ENCODE measurements at regions not wholly inside any gene's neighbourhood (a gene's known extent, or its start where the extent isn't known, plus 50 kb on each side); places are given as distances from the start of the nearest gene placed in this dataset.

DNA sequence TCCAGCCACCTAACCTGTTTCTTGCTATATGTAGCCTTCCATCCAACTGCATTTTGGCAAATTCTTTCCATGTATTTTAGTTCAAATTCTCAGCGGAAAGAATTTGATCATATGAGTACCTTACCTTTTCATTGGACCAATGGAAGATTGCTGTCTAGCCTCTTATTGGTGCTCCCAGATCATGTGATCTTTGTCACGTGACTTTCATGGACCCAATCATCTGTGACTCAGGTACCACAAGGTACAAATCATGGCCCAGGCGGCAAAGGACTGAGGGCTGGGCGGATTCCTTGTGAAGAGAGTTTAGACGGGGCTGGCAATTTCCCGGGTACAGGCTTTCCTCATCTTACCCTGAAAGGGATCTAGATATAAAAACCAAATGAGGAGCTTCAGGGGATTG is 85.9 kb upstream of the TBX20 start:
- DNase-seq (ENCODE audit: low read depth in 2 of 2): no peak

DNA sequence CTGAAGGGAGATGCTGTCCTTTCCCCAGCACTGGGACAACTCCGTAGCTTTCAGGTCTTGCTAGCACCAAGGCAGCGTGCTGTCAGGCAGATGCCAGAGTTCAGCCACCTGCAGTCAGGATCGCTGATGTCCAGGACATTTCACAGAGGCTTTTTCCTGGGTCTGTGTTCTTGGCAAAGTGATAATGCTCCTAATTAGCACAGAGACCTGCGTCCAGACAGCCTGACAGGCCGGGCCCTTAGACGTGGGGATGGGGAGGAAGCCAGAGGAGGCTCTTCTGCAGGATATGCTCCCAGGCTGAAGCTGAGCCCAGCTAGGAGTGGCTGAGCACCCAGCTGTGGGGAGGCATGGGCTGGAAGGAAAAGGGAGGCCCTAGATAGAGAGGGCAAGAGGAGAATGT is 82.5 kb upstream of the TBX20 start:
- DNase-seq (ENCODE audit: low read depth in 2 of 2): no peak

DNA sequence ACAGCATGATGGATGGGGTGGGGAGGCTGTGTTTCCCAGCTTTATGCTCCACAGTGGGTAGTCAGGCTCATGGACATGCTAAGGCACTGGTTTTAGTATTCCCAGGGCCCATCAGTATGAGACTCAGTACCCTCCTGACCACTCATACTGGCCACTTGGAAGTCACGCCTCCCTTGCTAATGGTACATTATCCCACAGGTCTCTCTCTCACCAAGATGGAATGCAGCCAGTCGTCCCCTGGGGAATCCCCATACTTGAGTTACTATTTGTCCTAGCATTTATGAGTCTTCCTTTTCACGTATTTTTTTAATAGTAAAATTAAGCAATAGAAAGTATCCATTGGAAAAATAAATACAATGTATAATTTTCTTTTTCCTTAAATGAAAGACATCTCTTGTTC is 80.6 kb upstream of the TBX20 start:
- DNase-seq (ENCODE audit: low read depth in 2 of 2): no peak

DNA sequence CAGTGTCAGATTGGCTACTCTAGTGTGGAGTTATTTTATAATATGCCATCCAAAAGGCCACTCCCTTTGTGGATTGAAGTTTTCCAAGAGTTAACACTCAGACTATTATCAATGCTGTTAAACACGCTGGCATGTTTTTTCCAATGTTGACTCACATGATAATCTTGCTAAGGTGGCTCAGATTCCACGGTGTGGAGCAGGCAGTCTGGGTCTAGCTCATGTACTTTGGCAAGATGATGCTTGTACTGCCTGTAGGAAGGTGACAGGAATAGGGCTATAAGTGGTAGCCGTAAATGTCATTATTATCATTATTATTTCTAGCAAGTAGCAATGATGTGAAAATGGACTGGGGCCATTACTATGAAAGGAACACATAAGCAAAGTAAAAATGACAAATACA is 79.4 kb upstream of the TBX20 start:
- no peak for DNase-seq (ENCODE audit: low read depth in 2 of 2)

DNA sequence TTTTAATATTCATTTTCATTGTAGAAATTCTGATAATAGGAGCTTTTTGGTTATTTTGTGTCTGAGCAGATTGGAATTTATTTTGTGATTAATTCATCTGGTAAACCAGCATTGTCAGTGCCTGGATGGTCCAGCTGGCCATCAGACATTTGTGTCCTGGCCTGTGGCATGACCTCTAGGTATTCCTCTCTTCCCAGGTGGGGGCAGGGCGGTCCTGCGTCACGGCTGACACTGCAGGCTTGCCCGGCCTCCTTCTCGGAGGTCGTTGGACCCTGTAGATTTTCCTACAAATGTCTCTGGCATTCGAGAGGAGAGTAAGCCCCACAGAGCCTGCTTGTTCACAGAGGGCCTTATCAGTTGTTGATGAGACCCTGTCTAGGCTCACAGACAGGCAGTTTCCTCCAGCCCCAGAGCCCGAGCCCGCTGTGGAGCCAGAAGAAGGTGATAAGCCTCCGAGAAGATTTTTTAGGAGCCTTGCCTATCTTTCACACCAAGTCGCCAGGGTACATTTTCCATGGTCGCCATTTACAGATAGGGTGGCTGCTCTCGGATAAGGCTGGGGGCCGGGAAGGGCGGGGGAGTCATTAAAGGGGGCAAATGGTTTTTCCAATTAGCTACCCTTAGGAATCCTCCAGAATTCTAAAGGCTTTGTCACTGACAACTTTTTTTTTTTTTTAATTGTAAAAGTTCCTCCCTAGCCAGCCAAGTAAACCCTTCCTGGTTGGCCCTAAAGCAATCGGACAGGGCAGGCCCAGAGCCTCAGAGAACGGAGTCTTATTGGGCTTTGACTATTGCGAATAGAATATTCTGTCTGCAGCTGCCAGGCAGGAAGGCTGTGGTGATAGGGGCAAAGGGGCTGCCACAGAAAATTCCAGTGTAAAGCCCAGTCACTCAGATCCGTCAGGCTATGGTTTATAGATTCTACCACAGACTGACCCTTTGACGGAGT is 78.1 kb upstream of the TBX20 start:
- no peak for DNase-seq (ENCODE audit: low read depth in 2 of 2)

DNA sequence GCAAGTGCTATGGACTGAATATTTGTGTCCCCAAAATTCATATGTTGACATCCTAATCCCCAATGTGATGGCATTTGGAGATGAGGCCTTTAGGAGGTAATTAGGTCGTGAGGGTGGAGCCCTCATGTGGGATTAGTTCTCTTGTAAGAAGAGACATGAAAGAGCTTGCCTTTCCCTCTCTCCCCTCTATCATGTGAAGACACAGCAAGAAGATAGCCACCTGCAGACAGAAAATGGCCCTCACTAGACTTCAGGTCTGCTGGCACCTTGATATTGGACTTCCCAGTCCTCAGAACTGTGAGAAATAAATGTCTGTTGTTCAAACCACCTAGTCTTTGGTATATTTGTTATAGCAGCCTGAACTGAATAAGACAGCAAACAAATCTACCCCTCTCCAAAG is 75.1 kb upstream of the TBX20 start:
- DNase-seq (ENCODE audit: low read depth in 2 of 2): no peak

DNA sequence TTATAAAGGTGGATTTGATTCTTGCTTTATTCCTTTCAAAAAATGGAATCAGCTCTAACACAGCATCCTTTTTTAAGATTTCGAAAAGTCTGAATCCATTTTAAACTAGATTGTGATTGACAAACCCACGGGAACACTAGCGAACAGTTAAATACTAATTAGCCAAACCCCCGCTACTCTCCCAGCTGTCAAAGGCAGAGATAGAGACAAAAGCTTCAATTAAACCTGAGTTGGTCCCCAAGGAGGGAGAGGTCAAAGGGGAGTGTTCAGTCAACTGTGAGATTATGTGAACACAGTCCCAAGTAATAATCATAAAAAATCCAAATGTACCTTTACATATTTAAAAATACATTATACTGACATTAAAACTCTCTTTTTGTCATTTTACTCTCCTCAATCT is 65.7 kb upstream of the TBX20 start:
- DNase-seq (ENCODE audit: low read depth in 2 of 2): no peak

DNA sequence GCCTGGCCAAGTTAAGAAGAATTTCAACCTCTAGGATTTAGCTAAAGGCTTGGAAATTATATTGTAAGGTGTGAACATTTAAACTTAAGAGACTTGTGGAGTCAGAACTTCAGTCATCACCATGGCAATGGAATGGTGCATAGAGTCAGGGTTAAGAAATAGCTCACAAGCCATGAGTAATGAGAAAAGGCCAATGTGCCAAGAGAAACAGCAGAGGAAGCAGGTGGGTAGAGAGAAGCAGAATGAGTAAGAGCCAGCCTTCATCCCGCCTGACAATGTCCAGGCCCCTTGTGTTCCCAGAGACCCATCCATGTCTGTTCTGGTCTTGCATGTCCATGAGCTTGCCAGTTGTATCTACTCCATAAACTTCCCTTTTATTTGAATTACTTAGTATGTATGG is 62.6 kb upstream of the TBX20 start:
- DNase-seq (ENCODE audit: low read depth in 2 of 2): no peak

DNA sequence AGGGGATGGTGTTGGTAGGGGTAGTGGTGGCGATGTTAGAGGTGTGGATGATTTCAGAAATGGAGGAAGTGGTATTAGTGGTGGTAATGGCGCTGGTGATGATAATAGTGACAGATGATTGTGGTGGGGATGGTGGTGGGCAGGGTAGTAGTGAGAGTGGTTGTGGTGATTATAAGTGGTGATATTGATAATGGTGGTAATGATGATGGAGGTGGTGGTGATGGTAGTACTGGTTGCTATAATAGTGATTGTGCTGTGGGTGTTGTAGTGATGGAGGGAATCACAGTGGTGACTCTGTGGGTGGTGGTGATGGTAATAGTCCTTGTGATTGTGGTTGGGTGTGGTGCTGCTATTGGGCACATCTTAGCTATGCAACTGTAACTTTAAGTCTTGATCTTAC is 61.6 kb upstream of the TBX20 start:
- no peak for DNase-seq (ENCODE audit: low read depth in 2 of 2)

DNA sequence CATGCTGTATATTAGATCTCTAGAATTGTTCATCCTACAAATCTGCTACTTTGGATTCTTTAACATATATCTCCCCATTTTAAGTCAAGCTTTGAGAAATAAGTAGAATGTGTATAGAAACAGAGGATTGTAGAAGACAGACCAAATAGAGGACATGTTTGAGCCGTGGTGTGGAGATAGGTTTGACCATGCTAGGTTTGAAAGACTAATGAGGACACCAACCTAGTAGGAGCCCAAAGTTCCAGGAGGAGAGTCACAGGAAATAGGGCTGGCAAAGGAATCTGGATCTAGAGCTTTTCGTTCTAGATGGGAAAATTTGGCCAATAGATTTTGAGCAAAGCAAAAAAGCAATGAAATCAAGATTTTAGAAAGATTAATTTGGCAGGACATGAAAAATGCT is 60.5 kb upstream of the TBX20 start:
- DNase-seq (ENCODE audit: low read depth in 2 of 2): no peak

DNA sequence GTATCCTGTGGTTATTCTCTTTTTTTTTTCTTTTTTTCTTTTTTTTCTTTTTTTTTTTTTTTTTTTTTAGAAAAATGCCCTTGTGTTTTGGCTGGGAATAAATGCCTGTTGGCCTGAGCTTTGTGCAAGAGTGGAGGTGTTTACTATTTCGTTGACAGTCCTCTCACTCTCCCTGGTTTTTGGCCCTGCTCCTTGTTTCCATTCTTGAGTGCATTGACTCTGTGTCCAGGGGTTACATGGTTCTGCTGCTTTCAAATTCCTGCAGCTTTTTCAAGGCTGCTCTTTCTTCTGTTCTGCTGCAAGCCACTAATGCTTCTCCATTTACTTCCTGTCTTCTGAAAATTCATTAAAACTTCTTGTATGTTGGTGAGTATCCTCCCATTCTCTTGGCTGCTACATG is 59.7 kb upstream of the TBX20 start:
- DNase-seq (ENCODE audit: low read depth in 2 of 2): no peak

Data from stimulated activated CD8-positive, alpha-beta memory T cell treated with anti-CD3 and anti-CD28 coated beads, Interleukin-15, amount 100 ng/mL, for 4 hours (primary cell).